HG02763 (cell line): ENCODE measurements at regions not wholly inside any gene's neighbourhood (a gene's known extent, or its start where the extent isn't known, plus 50 kb on each side); places are given as distances from the start of the nearest gene placed in this dataset.
"Not testable (repeated sequence)": the region's sequence is repeated elsewhere in the genome, so short reads cannot be mapped to it uniquely, and the experiment has no call there.

ENCODE experiments used
- ATAC-seq: cut with Tn5 transposase; IDR thresholded peaks from one replicate; pipeline ENCODE4 v1.9.1; 2021; ENCODE audit warnings: mild to moderate bottlenecking, moderate library complexity; ENCODE audit not compliant: unreplicated experiment

DNA sequence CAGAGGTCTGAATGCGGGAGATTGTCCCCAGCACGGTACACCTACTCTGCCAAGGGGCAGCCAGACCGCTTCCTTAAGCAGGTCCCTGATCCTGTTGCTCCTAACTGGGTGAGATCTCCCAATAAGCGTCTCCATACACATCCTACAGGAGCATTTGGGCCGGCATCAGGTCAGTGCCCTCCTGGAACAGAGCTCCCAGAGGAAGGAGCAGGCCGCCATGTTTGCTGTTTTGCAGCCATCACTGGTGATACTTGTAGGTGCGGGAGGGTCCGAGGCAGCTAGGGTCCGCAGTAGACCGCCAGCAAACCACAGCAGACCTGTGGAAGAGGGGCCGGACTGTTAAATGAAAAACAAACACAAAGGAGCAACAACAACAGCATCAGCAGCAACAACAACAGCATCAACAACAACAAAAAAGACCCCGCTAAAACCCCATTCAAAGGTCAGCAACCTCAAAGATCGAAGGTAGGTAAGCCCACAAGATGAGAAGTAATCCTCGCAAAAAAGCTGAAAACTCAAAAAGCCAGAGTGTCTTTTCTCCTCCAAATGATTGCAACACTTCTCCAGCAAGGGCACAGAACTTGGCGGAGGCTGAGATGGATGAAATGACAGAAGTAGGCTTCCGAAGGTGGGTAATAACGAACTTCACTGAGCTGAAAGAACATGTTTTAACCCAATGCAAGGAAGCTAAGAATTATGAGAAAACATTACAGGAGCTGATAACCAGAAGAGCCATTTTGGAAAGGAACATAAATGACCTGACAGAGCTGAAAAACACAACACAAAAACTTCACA, 79.0 kb upstream of the CDH7 start:
- no peak for ATAC-seq

DNA sequence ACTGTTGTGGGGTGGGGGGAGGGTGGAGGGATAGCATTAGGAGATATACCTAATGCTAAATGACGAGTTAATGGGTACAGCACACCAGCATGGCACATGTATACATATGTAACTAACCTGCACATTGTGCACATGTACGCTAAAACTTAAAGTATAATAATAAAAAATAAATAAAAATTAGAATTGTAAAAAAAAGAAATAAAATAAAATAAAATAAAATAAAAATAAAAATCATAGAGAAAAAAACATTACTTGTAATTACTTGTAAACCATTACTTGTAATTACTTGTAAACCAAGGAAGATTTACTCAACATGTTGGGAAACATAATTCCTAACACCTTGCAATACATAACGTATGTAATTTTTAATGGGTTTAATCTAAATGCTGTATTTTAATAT, 80.7 kb upstream of the CDH7 start:
- not testable (repeated sequence) for ATAC-seq

DNA sequence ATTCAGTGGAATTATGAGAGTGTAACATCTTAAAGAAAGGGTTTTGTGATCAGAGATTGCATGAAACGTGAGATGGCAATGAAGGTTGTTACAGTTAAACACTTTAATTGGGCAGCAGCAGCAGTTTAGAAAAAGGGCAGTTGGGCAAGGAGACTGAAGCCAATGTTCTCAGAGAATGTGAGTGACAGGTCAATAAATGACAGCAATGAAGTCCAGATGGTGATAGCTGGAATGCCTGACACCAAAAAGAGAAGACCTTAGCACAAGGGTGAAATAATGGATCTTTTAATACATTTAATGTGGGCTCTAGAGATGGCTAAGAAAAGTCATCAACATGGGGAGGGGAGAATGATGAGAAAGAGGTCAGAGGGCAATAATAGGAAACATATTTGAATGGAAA, 89.4 kb upstream of the CDH7 start:
- no peak for ATAC-seq

DNA sequence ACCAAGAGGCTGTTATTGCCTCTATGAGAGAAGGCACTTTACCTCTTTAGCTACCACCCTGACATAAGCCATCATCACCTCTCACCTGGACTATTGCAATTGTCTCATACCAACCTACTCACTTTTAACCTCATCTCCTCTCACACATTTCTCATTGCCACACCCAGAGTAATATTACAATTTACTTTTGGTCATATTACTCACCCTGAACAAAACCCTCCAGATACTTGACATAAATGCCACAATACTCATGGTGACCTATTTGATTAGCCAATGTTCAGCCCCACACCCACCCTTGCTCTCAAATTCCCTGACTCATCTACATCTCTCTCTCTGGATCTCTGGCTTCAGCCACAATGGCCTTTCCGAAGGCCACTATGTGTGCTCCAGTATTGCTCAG, 90.9 kb upstream of the CDH7 start:
- ATAC-seq, result no peak

DNA sequence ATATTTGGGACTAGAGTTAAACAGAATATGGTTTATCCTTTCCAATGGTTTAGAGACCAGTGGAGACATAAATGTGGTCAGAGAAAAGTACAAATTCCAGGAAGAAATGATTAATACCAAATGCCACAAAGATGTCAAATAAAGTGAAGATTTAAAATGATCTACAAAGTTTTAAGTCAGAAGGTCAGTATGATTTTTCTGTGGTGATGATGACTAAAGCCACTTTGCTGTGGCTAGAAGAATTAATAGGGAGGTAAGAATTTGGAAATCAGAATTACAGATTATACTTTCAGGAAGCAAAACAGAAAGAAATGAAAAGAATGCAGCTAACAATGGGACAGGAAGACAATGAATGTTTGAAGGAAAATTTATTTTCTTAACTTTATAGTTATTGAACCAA, 91.5 kb upstream of the CDH7 start:
- ATAC-seq, result no peak

DNA sequence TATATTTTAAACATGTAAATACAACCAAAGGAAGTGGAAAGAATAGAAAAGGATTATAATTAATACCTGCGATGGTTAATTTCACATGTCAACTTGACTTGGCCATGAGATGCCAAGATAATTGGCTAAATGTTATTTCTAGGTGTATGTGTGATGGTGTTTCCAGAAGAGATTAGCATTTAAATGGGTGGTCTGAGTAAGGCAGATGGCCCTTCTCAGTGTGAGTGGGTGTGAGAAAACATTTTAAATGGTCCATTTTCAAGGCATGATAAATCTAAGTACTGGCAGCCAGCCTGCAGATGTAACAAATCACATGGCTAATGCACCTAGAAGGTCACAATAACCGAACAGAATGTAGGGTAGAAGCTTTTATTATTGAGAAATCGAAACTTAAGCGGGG, 99.6 kb upstream of the CDH7 start:
- no peak for ATAC-seq

GRCh38 chr18:65632236-65632635, 118.6 kb upstream of the CDH7 start:
- ATAC-seq, result no peak

DNA sequence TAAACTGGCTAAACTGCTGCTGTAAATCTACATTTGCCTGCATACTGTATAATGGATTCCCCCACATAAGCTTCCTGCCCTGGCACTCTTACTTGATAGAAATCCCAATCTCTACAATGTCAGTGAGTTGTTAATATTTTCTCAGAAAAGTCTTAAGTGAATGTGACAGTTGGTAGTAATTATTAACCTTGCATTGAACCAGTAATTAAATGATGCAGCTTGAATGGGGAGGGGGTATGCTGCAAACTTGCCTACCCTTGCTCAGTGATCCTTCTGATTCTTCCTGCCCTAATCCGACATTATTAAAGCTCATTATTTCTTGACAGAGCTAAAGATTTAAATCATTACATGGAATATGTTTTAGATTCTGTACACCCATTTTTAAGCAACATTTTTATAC, 119.0 kb upstream of the CDH7 start:
- ATAC-seq, result no peak

- ATAC-seq, result no peak
Observed at GRCh38 chr18:65628390-65628789, 122.4 kb upstream of the CDH7 start.

GRCh38 chr18:65623676-65624075, 127.1 kb upstream of the CDH7 start:
- ATAC-seq, result no peak

- ATAC-seq, result no peak
Observed at GRCh38 chr18:65622436-65622835, 128.4 kb upstream of the CDH7 start.

DNA sequence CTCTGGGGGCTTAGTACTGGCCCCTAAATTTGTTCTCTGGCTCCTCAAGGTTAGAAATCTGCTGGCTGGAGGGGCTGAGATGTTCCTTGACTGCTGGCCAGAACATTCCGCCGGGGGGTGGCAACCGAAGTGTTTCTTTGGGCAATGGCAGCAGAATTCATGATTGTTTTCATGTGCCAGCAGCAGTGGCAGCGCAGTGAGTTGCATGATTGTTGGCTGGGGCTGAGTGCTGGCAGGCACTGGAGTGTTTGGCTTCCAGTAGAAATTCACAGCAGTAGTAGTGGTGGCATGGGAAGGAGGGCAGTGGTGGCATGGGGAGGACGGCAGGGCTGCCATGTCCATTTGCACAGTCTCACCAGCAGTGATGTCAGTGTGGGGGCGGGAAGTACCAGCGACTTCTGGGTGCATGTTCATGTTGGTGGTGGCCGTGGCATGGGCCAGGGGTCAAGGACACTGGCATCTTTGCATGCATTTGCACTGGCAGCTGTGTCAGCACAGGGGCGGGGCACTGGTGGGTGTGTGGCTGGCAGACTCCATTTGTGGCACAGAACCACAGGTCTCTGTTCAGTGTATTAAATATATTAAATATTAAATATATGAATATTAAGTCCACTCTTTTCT, 130.6 kb upstream of the CDH7 start:
- ATAC-seq, result no peak

- ATAC-seq, result no peak
Observed at GRCh38 chr18:65610939-65611338, 139.9 kb upstream of the CDH7 start.

GRCh38 chr18:65608471-65608870, 142.3 kb upstream of the CDH7 start:
- no peak for ATAC-seq

- no peak for ATAC-seq
Observed at GRCh38 chr18:65607161-65607560, 143.7 kb upstream of the CDH7 start.

GRCh38 chr18:65606551-65607130, 144.2 kb upstream of the CDH7 start:
- no peak for ATAC-seq

- not testable (repeated sequence) for ATAC-seq
Observed at GRCh38 chr18:65605352-65605751, 145.5 kb upstream of the CDH7 start.

- no peak for ATAC-seq
Observed at GRCh38 chr18:65601775-65602174, 149.0 kb upstream of the CDH7 start.

GRCh38 chr18:65592435-65592834, 158.4 kb upstream of the CDH7 start:
- ATAC-seq, result no peak

DNA sequence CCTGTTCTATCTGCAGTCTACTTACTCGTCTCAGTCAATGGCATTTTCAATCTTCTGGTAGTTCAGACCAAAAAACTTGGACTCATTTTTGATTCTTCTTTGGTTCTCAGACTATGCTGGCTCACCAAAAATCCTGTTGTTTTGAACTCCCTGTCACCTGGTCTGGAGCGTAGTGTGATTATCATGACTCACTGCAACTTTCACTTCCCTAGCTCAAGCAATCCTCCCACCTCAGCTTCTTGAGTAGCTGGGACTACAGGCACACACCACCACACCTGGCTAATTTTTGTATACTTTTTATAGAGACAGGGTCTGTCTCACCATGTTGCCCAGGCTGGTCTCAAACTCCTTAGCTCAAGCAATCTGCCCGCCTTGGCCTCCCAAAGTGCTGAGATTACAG, 163.3 kb upstream of the CDH7 start:
- no peak for ATAC-seq

GRCh38 chr18:65582094-65582493, 168.7 kb upstream of the CDH7 start:
- ATAC-seq, result not testable (repeated sequence)

DNA sequence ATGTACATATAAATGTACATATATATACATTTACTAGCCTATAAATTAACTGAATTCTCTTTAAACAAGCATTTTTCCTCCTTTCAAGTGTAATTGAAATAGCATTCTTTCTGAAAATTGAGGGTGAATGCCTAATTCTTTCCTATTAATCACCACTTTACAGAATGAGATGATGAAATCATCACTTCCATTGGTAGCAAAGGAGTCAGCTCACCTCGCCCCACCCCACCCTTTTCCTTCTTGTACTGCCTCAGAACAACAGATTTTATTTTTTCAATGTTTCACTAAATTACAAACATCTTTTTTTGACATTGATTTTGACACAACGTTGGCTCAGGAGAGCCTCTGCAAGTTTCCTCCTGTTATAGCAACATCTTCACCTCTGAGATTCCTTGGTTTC, 181.9 kb upstream of the CDH7 start:
- no peak for ATAC-seq
